Activated CD4-positive, alpha-beta T cell treated with anti-CD3 and anti-CD28 coated beads for 36 hours (primary cell): ENCODE measurements at regions not wholly inside any gene's neighbourhood (a gene's known extent, or its start where the extent isn't known, plus 50 kb on each side); places are given as distances from the start of the nearest gene placed in this dataset.
"Not testable (repeated sequence)": the region's sequence is repeated elsewhere in the genome, so short reads cannot be mapped to it uniquely, and the experiment has no call there.

Experiments
- ATAC-seq: fragments of 200-7000 bp; cut with Tn5 transposase; one replicate; pipeline ENCODE4 v1.10.0; 2021; ENCODE audit warnings: mild to moderate bottlenecking, moderate library complexity
- CTCF ChIA-PET: fragments of 350-600 bp; sonication (Branson Sonifier 250); formaldehyde crosslinking; loops from one replicate; lab custom pipeline; 2021; ENCODE audit warnings: antibody characterized with exemption; lab: Charles Lee
- POLR2A ChIA-PET: fragments of 350-600 bp; sonication (Branson Sonifier 250); formaldehyde crosslinking; loops from one replicate; lab custom pipeline; 2021; ENCODE audit warnings: antibody characterized with exemption, inconsistent platforms; lab: Charles Lee
- DNase-seq: peaks from one replicate; pipeline ENCODE4 v3.0.0-alpha.2; 2020
- H3K27ac Mint-ChIP-seq: one replicate; pipeline ENCODE4 v1.8.0; 2021; ENCODE audit warnings: mixed read lengths
- H3K27me3 Mint-ChIP-seq: one replicate; pipeline ENCODE4 v1.8.0; 2021; ENCODE audit warnings: mixed read lengths
- H3K36me3 Mint-ChIP-seq: one replicate; pipeline ENCODE4 v1.8.0; 2021; ENCODE audit warnings: low read depth, mixed read lengths
- H3K4me1 Mint-ChIP-seq: one replicate; pipeline ENCODE4 v1.8.0; 2021; ENCODE audit warnings: mixed read lengths
- H3K4me3 Mint-ChIP-seq: one replicate; pipeline ENCODE4 v1.8.0; 2021; ENCODE audit warnings: mild to moderate bottlenecking, moderate library complexity, mixed read lengths
- H3K9me3 Mint-ChIP-seq: one replicate; pipeline ENCODE4 v1.8.0; 2021; ENCODE audit warnings: low read depth, mixed read lengths
- intact Hi-C, 2 experiments: fragments of 100-400 bp; cut with DNase I in 1 of 2; cut with micrococcal nuclease in 1 of 2; formaldehyde crosslinking; loops; one replicate each; pipeline versions ENCODE4 v1.14.2 to v1.15.1; 2022 to 2024; cut with DNase I, micrococcal nuclease

DNA sequence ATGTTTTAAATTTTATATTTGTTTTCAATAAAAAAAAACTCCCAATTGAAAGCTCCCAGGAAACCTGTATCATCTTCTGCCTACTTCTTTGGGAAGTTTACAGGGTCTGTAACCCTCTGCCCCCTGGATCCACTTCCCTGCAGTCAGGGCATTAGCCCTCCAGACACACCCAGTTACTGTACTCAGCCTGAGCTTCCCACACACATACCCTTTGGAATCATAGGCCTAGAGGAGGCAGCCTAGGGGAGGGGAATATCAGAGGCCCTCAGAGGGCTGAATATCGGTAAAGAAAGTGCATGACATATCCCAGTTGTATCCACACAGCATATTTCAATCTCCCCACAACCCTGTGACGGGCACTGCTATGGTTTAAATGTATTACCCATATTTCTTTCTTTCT is 56.2 kb upstream of the TFPI start:
- H3K27ac Mint-ChIP-seq, H3K36me3 Mint-ChIP-seq, intact Hi-C loops, H3K4me1 Mint-ChIP-seq, POLR2A ChIA-PET, H3K9me3 Mint-ChIP-seq, H3K27me3 Mint-ChIP-seq, H3K4me3 Mint-ChIP-seq, DNase-seq, ATAC-seq: not testable (repeated sequence)
- CTCF ChIA-PET: interaction anchor here (0.9 kb wide), 1 partner anchor 30 kb away, joined by 3 read pairs; no protein-coding TSS in a partner anchor

DNA sequence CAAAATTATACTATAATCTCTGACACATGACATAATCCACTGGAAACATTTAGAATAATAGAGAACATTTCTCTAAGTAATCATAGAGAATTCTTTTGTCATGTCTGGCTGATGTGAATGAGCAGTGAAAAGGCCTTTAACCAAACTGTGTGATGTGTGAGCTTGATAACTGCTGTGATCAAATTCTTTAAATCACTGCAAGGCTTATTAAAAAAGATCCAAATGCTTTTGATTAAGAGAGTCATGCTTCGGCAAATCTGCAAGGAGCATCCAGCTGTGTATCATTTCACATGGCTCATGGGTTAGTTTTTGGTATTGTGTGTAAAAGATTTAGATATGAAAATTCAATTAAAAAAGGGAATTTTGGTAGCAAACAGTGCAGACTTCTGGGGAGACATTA is 58.6 kb upstream of the TFPI start:
- CTCF ChIA-PET: no interaction called here
- POLR2A ChIA-PET: no interaction called here

DNA sequence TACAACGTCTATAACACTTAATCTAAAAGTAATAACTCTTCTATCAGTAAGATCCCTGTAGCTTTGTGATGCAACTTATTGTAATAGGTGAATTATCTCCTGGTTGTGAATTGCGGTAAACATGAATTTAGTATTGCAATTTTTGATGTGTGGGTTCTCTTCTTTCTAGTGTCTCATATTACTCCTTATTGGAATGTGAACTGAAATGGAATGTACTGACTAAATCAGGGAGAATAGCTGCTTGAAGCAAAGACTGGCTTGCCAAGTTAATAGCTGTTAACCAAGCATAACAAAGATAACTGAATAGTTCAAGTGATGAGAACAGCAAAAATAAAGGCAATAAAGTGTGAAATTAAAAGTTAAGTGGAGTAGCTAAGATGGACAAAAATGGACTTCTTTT is 60.5 kb upstream of the TFPI start:
- Mint-ChIP-seq H3K4me3 (no peak overlapping the region), H3K4me1 (no peaks in the 10 kb centered on the region), H3K27ac (no peak overlapping the region), H3K27me3 (peaks cover 1% of the 10 kb centered on the region), H3K9me3 (no peaks in the 10 kb centered on the region), H3K36me3 (no peaks in the 10 kb centered on the region)
- CTCF ChIA-PET: interaction anchor here (1.0 to 1.7 kb wide), 4 partner anchors 12 to 759 kb away, joined by 3 to 6 read pairs (median 3); no protein-coding TSS in a partner anchor
- DNase-seq: no peak
- ATAC-seq: no peak
- intact Hi-C loops: no loop called here
- POLR2A ChIA-PET: no interaction called here

More for the DNA sequence above, 58.6 kb upstream of the TFPI start:
- Mint-ChIP-seq H3K9me3 (no peaks in the 10 kb centered on the region), H3K4me1 (no peaks in the 10 kb centered on the region), H3K36me3 (no peaks in the 10 kb centered on the region), H3K4me3 (no peak overlapping the region), H3K27me3 (peaks cover 1% of the 10 kb centered on the region), H3K27ac (no peak overlapping the region)
- no peak for ATAC-seq
- intact Hi-C loops: no loop called here
- no peak for DNase-seq

DNA sequence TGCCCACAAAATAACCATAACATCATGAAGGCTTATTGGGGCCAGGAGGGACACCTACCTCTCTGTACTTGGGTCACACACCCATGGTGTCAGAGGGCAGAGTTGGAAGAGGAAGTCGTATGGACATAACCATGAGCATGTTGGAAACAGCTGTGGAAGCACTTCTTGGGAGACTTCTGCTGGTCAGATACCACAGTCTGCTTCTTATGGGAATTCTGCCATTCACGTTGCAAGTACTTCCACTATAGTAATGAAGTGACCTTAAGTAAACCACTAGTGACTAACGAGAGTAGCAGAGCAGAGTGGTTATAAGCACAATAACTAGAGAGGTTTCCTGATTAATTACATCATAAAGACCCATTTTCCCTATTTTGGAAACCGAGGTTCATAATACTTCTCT is 61.1 kb upstream of the TFPI start:
- DNase-seq: no peak
- intact Hi-C loops: no loop called here
- CTCF ChIA-PET: interaction anchor here (1.0 to 1.7 kb wide), 4 partner anchors 11 to 758 kb away, joined by 3 to 6 read pairs (median 3); no protein-coding TSS in a partner anchor

DNA sequence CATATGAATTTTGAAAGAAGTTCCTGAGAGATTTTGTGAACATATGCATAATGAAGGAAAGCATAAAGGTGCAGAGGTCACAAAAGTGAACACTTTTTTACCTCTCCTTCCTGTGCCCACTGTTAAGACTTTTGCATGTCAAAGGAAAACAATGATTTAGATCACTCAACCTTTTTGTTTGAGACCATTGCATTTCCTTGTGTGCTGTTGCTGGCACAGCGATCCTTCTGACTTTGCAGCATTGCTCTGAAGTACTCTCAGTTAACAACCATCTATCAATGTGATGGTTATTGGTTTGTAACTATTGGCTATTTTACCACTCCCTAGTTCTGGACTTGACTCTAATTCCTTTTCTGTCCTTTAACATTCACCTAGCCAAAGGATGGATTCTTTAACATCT is 61.7 kb upstream of the TFPI start:
- Mint-ChIP-seq H3K9me3 (no peaks in the 10 kb centered on the region), H3K27me3 (peaks cover 1% of the 10 kb centered on the region), H3K36me3 (no peaks in the 10 kb centered on the region), H3K4me1 (no peaks in the 10 kb centered on the region), H3K4me3 (no peak overlapping the region), H3K27ac (no peak overlapping the region)
- ATAC-seq (no peak), DNase-seq (no peak)
- ChIA-PET CTCF (interaction anchor here (1.3 to 1.7 kb wide), 2 partner anchors 17 to 116 kb away, joined by 3 to 6 read pairs; no protein-coding TSS in a partner anchor), POLR2A (no interaction called here)
- intact Hi-C loops: no loop called here

More for the DNA sequence above, 61.1 kb upstream of the TFPI start:
- Mint-ChIP-seq H3K27me3 (peaks cover 1% of the 10 kb centered on the region), H3K4me3 (no peak overlapping the region), H3K27ac (no peak overlapping the region), H3K9me3 (no peaks in the 10 kb centered on the region), H3K36me3 (no peaks in the 10 kb centered on the region), H3K4me1 (no peaks in the 10 kb centered on the region)
- no peak for ATAC-seq
- POLR2A ChIA-PET: no interaction called here

DNA sequence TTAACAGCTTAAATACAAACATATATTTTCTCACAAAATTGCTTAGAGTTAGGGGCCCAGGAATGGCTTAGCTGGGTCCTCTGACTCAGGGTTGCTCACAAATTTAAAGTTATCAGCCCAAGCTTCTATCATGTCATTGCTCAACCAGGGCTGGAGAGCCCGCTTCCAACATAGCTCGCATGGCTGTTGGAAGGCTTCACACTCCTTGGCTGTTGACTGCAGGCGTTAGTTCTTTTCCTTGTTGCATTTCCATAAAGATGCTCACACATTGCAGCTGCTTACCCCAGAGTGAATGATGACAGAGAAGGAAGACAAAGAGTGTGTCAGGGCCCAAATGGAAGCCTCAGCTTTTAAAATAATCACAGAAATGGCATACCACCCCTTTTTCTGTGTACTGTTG is 62.9 kb upstream of the TFPI start:
- POLR2A ChIA-PET: no interaction called here
- Mint-ChIP-seq H3K36me3 (no peaks in the 10 kb centered on the region), H3K27ac (no peak overlapping the region), H3K4me3 (no peak overlapping the region), H3K4me1 (no peaks in the 10 kb centered on the region), H3K9me3 (no peaks in the 10 kb centered on the region), H3K27me3 (peaks cover 1% of the 10 kb centered on the region)
- DNase-seq (no peak), ATAC-seq (no peak)
- CTCF ChIA-PET: interaction anchor here (1.2 to 1.3 kb wide), 2 partner anchors 18 to 35 kb away, joined by 3 to 4 read pairs; no protein-coding TSS in a partner anchor
- intact Hi-C loops: no loop called here

DNA sequence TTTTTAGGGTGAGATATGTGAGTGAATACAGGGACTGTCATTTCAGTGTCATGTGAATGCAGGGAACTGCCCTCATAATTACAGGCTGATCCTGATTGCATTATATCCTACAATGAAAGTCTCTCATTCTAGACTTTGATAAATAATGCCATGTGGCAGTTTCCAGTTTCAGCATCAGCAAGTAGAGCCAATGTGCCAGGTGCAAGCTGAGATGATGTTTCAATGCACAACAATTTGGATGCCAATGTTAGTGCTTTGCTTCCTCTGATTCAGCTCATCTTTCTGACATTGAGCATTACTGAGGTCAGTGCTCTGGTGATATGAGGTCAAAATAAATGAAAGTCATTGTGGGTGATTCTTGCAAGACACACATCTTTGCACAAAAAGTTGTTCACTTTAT is 63.7 kb upstream of the TFPI start:
- Mint-ChIP-seq H3K27ac (no peak overlapping the region), H3K4me1 (no peaks in the 10 kb centered on the region), H3K27me3 (peaks cover 1% of the 10 kb centered on the region), H3K36me3 (no peaks in the 10 kb centered on the region), H3K9me3 (no peaks in the 10 kb centered on the region), H3K4me3 (no peak overlapping the region)
- ChIA-PET CTCF (no interaction called here), POLR2A (no interaction called here)
- DNase-seq (no peak), ATAC-seq (no peak)
- intact Hi-C loops: no loop called here

DNA sequence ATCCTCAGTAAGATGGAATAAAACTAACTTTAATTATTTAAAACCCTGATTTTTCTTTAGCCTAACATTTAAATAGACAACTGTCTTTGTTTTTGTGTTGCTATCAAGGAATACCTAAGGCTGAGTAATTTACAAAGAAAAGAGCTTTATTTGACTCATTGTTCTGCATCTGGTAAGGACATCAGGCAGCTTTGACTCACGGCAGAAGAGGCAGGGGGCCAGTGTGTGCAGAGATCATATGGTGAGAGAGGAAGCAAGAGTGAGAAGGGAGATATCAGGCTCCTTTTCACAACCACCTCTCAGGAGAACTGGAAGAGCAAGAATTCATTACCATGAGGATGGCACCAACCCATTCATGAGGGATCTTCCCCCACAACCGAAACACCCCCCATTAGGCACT is 64.6 kb upstream of the TFPI start:
- CTCF ChIA-PET: interaction anchor here (0.7 kb wide), 1 partner anchor 664 kb away, joined by 3 read pairs; no protein-coding TSS in a partner anchor
- H3K36me3 Mint-ChIP-seq: no peaks in the 10 kb centered on the region

DNA sequence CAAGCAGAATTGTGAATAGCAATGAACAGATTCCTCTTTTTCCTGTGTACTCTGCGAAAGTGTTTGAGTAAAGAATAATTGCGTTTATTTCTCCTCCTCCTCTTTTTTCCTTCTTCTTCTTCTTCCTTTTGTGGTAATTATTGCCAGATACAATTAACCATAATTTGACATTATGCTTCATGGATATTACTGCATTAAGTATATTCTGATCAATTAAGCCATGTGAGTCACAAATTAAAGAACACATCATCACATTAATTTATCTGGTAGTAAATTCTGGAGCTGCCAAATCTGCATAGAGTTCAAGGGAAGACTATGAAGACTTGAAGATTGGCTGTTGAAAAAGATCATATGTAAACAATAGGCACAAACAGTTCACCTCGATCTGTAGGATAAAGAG is 72.9 kb upstream of the TFPI start:
- H3K27me3 Mint-ChIP-seq: no peaks in the 10 kb centered on the region
- ATAC-seq: no peak
- POLR2A ChIA-PET: no interaction called here
- intact Hi-C loops: no loop called here
- CTCF ChIA-PET: interaction anchor here (1.2 kb wide), 1 partner anchor 12 kb away, joined by 3 read pairs; no protein-coding TSS in a partner anchor
- H3K4me1 Mint-ChIP-seq: no peaks in the 10 kb centered on the region
- no peak for DNase-seq
- peaks cover 2% of the 10 kb centered on the region for H3K9me3 Mint-ChIP-seq
- no peaks in the 10 kb centered on the region for H3K36me3 Mint-ChIP-seq
- H3K27ac Mint-ChIP-seq: no peak overlapping the region
- H3K4me3 Mint-ChIP-seq: no peak overlapping the region

More for the DNA sequence above, 64.6 kb upstream of the TFPI start:
- no peaks in the 10 kb centered on the region for H3K9me3 Mint-ChIP-seq
- POLR2A ChIA-PET: no interaction called here
- no peak for DNase-seq
- no peak for ATAC-seq
- intact Hi-C loops: no loop called here
- peaks cover 1% of the 10 kb centered on the region for H3K27me3 Mint-ChIP-seq
- H3K27ac Mint-ChIP-seq: no peak overlapping the region
- H3K4me1 Mint-ChIP-seq: no peaks in the 10 kb centered on the region
- H3K4me3 Mint-ChIP-seq: no peak overlapping the region

DNA sequence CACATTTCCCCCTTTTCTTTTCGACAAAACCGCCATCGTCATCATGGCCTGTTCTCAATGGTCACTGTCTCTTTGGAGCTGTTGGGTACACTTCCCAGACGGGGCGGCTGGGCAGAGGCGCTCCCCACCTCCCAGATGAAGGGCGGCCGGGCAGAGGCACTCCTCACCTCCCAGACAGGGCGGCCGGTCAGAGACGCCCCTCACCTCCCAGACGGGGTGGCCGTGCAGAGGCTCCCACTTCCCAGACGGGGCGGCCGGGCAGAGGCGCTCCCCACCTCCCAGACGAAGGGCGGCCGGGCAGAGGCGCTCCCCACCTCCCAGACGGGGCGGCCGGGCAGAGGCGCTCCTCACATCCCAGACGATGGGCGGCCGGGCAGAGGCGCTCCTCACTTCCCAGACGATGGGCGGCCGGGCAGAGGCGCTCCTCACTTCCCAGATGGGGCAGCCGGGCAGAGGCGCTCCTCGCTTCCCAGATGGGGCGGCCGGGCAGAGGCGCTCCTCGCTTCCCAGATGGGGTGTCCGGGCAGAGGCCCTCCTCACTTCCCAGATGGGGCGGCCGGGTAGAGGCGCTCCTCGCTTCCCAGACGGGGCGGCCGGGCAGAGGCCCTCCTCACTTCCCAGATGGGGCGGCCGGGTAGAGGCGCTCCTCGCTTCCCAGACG is 82.6 kb upstream of the TFPI start:
- H3K36me3 Mint-ChIP-seq, ATAC-seq, intact Hi-C loops: not testable (repeated sequence)

DNA sequence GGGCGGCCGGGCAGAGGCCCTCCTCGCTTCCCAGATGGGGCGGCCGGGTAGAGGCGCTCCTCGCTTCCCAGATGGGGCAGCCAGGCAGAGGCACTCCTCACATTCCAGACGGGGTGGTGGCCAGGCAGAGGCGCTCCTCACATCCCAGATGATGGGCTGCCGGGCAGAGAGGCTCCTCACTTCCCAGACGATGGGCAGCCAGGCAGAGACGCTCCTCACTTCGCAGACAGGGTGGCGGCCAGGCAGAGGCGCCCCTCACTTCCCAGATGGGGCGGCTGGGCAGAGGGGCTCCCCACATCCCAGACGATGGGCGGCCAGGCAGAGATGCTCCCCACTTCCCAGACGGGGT is 83.1 kb upstream of the TFPI start:
- H3K27ac Mint-ChIP-seq, H3K9me3 Mint-ChIP-seq, H3K36me3 Mint-ChIP-seq, H3K27me3 Mint-ChIP-seq, intact Hi-C loops, H3K4me3 Mint-ChIP-seq, CTCF ChIA-PET, DNase-seq, ATAC-seq, H3K4me1 Mint-ChIP-seq, POLR2A ChIA-PET: not testable (repeated sequence)

More for the DNA sequence above, 82.6 kb upstream of the TFPI start:
- POLR2A ChIA-PET, H3K9me3 Mint-ChIP-seq, H3K27me3 Mint-ChIP-seq, CTCF ChIA-PET, DNase-seq, H3K27ac Mint-ChIP-seq, H3K4me1 Mint-ChIP-seq, H3K4me3 Mint-ChIP-seq: not testable (repeated sequence)

DNA sequence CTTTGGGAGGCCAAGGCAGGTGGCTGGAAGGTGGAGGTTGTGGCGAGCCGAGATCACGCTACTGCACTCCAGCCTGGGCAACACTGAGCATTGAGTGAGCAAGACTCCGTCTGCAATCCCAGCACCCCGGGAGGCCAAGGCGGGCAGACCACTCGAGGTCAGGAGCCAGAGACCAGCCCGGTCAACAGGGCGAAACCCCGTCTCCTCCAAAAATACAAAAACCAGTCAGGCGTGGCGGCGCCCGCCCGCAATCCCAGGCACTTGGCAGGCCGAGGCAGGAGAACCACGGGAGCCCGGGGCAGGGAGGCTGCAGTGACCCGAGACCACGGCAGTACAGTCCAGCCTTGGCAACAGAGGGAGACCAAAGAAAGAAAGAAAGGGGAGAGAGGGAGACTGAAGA is 83.5 kb upstream of the TFPI start:
- CTCF ChIA-PET: interaction anchor here (0.8 kb wide), 1 partner anchor 9 kb away, joined by 3 read pairs; no protein-coding TSS in a partner anchor

More for the DNA sequence above, 83.5 kb upstream of the TFPI start:
- H3K27ac Mint-ChIP-seq, H3K9me3 Mint-ChIP-seq, ATAC-seq, H3K36me3 Mint-ChIP-seq, H3K4me3 Mint-ChIP-seq, intact Hi-C loops, H3K27me3 Mint-ChIP-seq, H3K4me1 Mint-ChIP-seq, POLR2A ChIA-PET, DNase-seq: not testable (repeated sequence)
